Neural cell (in vitro differentiated cells): ENCODE measurements at regions not wholly inside any gene's neighbourhood (a gene's known extent, or its start where the extent isn't known, plus 50 kb on each side); places are given as distances from the start of the nearest gene placed in this dataset.

Experiments
- H2AFZ ChIP-seq: fragments of 200-600, 300-800 bp; sonication (generic), shearing (Covaris generic); 2 replicates; pipeline ENCODE4 v1.6.0; 2014; ENCODE audit warnings: low read depth, mild to moderate bottlenecking, antibody characterized with exemption, low read length, moderate library complexity
- H3F3A ChIP-seq: fragments of 200-600 bp; shearing (Covaris generic); 2 replicates; pipeline ENCODE4 v1.6.1; 2016; ENCODE audit warnings: mild to moderate bottlenecking, moderate library complexity, mixed read lengths, antibody characterized with exemption, low read length; ENCODE audit not compliant: insufficient read depth, poor library complexity, severe bottlenecking
- H3K27ac ChIP-seq: fragments of 200-600, 300-800 bp; sonication (generic), shearing (Covaris generic); 2 replicates; pipeline ENCODE4 v1.5.1; 2014; ENCODE audit warnings: mild to moderate bottlenecking, low read length, moderate library complexity
- H3K27me3 ChIP-seq: fragments of 300-800, 200-600 bp; sonication (generic), shearing (Covaris generic); 2 replicates; pipeline ENCODE4 v1.6.0; 2014; ENCODE audit warnings: mild to moderate bottlenecking, low read depth, low read length, moderate library complexity; ENCODE audit not compliant: insufficient read depth
- H3K36me3 ChIP-seq: fragments of 300-800, 200-600 bp; sonication (generic), shearing (Covaris generic); 2 replicates; pipeline ENCODE4 v1.5.1; 2014; ENCODE audit warnings: mild to moderate bottlenecking, antibody characterized with exemption, low read length, moderate library complexity; ENCODE audit not compliant: insufficient read depth
- H3K4me2 ChIP-seq: fragments of 300-800, 200-600 bp; sonication (generic), shearing (Covaris generic); 2 replicates; pipeline ENCODE4 v1.6.0; 2014; ENCODE audit warnings: mild to moderate bottlenecking, low read length
- H3K4me3 ChIP-seq: fragments of 300-800, 200-600 bp; sonication (generic), shearing (Covaris generic); 2 replicates; pipeline ENCODE4 v1.5.1; 2014; ENCODE audit warnings: mild to moderate bottlenecking, low read length, moderate library complexity
- H3K79me2 ChIP-seq: fragments of 200-600 bp; shearing (Covaris generic); replicated peaks from 2 replicates; pipeline ENCODE4 v1.6.0; 2014; ENCODE audit warnings: mild to moderate bottlenecking, low read length, moderate library complexity; ENCODE audit not compliant: insufficient read depth
- H3K9ac ChIP-seq: fragments of 300-800, 200-600 bp; sonication (generic), shearing (Covaris generic); 2 replicates; pipeline ENCODE4 v1.6.1; 2016; ENCODE audit warnings: mild to moderate bottlenecking, low read length, mixed read lengths
- H3K9me2 ChIP-seq: fragments of 200-600 bp; shearing (Covaris generic); 2 replicates; pipeline ENCODE4 v1.6.1; 2016; ENCODE audit warnings: mild to moderate bottlenecking, low read length, mixed read lengths; ENCODE audit not compliant: insufficient read depth
- H3K9me3 ChIP-seq: fragments of 200-600, 300-800 bp; sonication (generic), shearing (Covaris generic); 2 replicates; pipeline ENCODE4 v1.6.1; 2016; ENCODE audit warnings: mild to moderate bottlenecking, mixed run types, low read length, moderate library complexity, mixed read lengths
- H4K20me1 ChIP-seq: fragments of 200-600 bp; shearing (Covaris generic); 2 replicates; pipeline ENCODE4 v1.6.1; 2016; ENCODE audit warnings: mild to moderate bottlenecking, mixed run types; ENCODE audit not compliant: insufficient read depth
- CTCF ChIP-seq: fragments of 450-650 bp; IDR thresholded peaks from 2 replicates; pipeline ENCODE4 v1.5.1; 2014; ENCODE audit warnings: antibody characterized with exemption, mild to moderate bottlenecking, moderate library complexity; ENCODE audit not compliant: poor library complexity, severe bottlenecking
- EP300 ChIP-seq: fragments of 450-650 bp; conservative IDR thresholded peaks from 2 replicates; pipeline ENCODE4 v1.6.1; 2014; ENCODE audit warnings: antibody characterized with exemption, mild to moderate bottlenecking, moderate library complexity; ENCODE audit not compliant: poor library complexity, severe bottlenecking
- EZH2 ChIP-seq: fragments of 200-600, 300-800 bp; shearing (Covaris generic), sonication (generic); IDR thresholded peaks from 2 replicates; pipeline ENCODE4 v1.6.1; 2014; ENCODE audit warnings: antibody characterized with exemption, low read length, borderline replicate concordance, mild to moderate bottlenecking; ENCODE audit not compliant: insufficient read depth, poor library complexity, severe bottlenecking
- MXI1 ChIP-seq: fragments of 450-650 bp; conservative IDR thresholded peaks from 2 replicates; pipeline ENCODE4 v1.6.1; 2014; ENCODE audit warnings: antibody characterized with exemption, mild to moderate bottlenecking; ENCODE audit not compliant: poor library complexity, severe bottlenecking
- POLR2AphosphoS5 ChIP-seq: IDR thresholded peaks from 2 replicates; pipeline ENCODE4 v1.6.1; 2012
- RAD21 ChIP-seq: fragments of 450-650 bp; conservative IDR thresholded peaks from 2 replicates; pipeline ENCODE4 v1.6.1; 2014; ENCODE audit warnings: antibody characterized with exemption, mild to moderate bottlenecking, moderate library complexity
- SMC3 ChIP-seq: fragments of 450-650 bp; conservative IDR thresholded peaks from 2 replicates; pipeline ENCODE4 v1.6.1; 2014; ENCODE audit warnings: antibody characterized with exemption, mild to moderate bottlenecking, moderate library complexity; ENCODE audit not compliant: poor library complexity
- TAF1 ChIP-seq: IDR thresholded peaks from 2 replicates; pipeline ENCODE4 v1.6.1; 2012; ENCODE audit warnings: low read depth
- TF ChIP-seq, protein P1 (sequence below): IDR thresholded peaks from 2 replicates; pipeline ENCODE4 v1.6.1; 2012; ENCODE audit warnings: borderline replicate concordance

GRCh38 chr4:157763490-157763889 is 409.3 kb downstream of the GASK1B start:
- Histone ChIP-seq H3K27ac (no peak overlapping the region), H3K9ac (no peak overlapping the region)

DNA sequence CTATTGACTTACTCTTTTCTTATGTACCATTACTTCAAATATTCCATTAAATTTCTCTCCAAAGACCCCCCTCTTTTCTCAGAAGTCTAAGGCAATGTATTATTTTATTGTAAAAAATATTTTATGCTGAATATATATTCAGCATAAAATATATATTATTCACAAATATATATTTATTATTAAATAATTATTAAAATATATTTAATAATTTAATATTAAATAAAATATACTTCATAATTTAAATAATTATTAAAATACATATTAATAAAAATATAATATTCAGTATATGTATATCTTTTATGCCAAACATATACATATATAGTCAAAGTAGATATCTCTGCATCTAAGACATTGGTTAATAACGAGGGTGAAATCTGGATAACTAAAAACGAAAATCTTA is 418.4 kb downstream of the GASK1B start:
- Histone ChIP-seq H4K20me1 (no peaks in the 10 kb centered on the region), H3K4me2 (no peak overlapping the region), H3K9me3 (no peaks in the 10 kb centered on the region), H3K9ac (no peak overlapping the region), H3F3A (no peaks in the 10 kb centered on the region), H3K36me3 (no peaks in the 10 kb centered on the region), H2AFZ (no peak overlapping the region), H3K79me2 (no peaks in the 10 kb centered on the region), H3K27ac (no peak overlapping the region), H3K27me3 (no peaks in the 10 kb centered on the region), H3K9me2 (no peaks in the 10 kb centered on the region), H3K4me3 (no peak overlapping the region)
- TF ChIP-seq EP300 (no peak), MXI1 (no peak), TAF1 (no peak), EZH2 (no peak), SMC3 (no peak), POLR2AphosphoS5 (no peak), CTCF (no peak), RAD21 (no peak)
- TF ChIP-seq, protein P1, sequence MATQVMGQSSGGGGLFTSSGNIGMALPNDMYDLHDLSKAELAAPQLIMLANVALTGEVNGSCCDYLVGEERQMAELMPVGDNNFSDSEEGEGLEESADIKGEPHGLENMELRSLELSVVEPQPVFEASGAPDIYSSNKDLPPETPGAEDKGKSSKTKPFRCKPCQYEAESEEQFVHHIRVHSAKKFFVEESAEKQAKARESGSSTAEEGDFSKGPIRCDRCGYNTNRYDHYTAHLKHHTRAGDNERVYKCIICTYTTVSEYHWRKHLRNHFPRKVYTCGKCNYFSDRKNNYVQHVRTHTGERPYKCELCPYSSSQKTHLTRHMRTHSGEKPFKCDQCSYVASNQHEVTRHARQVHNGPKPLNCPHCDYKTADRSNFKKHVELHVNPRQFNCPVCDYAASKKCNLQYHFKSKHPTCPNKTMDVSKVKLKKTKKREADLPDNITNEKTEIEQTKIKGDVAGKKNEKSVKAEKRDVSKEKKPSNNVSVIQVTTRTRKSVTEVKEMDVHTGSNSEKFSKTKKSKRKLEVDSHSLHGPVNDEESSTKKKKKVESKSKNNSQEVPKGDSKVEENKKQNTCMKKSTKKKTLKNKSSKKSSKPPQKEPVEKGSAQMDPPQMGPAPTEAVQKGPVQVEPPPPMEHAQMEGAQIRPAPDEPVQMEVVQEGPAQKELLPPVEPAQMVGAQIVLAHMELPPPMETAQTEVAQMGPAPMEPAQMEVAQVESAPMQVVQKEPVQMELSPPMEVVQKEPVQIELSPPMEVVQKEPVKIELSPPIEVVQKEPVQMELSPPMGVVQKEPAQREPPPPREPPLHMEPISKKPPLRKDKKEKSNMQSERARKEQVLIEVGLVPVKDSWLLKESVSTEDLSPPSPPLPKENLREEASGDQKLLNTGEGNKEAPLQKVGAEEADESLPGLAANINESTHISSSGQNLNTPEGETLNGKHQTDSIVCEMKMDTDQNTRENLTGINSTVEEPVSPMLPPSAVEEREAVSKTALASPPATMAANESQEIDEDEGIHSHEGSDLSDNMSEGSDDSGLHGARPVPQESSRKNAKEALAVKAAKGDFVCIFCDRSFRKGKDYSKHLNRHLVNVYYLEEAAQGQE = no peak

More at GRCh38 chr4:157763490-157763889, 409.3 kb downstream of the GASK1B start:
- no peak overlapping the region for H3K4me2 ChIP-seq
- H3K36me3 ChIP-seq = no peaks in the 10 kb centered on the region
- no peaks in the 10 kb centered on the region for H3K27me3 ChIP-seq
- no peaks in the 10 kb centered on the region for H3F3A ChIP-seq
- no peaks in the 10 kb centered on the region for H3K79me2 ChIP-seq
- no peak overlapping the region for H3K4me3 ChIP-seq
- H3K9me3 ChIP-seq = no peaks in the 10 kb centered on the region
- TF ChIP-seq, protein P1 = no peak
- TF ChIP-seq MXI1 = no peak
- TF ChIP-seq SMC3 = no peak
- no peak for TF ChIP-seq EZH2
- TF ChIP-seq RAD21 = no peak
- TF ChIP-seq POLR2AphosphoS5 = no peak
- TF ChIP-seq TAF1 = no peak
- TF ChIP-seq EP300 = no peak
- no peak for TF ChIP-seq CTCF
- H4K20me1 ChIP-seq = no peaks in the 10 kb centered on the region
- H3K9me2 ChIP-seq = no peaks in the 10 kb centered on the region
- no peak overlapping the region for H2AFZ ChIP-seq
